HG03060 (cell line): ENCODE measurements at regions not wholly inside any gene's neighbourhood (a gene's known extent, or its start where the extent isn't known, plus 50 kb on each side); places are given as distances from the start of the nearest gene placed in this dataset.
"Not testable (repeated sequence)": the region's sequence is repeated elsewhere in the genome, so short reads cannot be mapped to it uniquely, and the experiment has no call there.

Experiments
- ATAC-seq: cut with Tn5 transposase; IDR thresholded peaks from one replicate; pipeline ENCODE4 v1.9.1; 2021; ENCODE audit warnings: low read depth, moderate number of reproducible peaks; ENCODE audit not compliant: unreplicated experiment

DNA sequence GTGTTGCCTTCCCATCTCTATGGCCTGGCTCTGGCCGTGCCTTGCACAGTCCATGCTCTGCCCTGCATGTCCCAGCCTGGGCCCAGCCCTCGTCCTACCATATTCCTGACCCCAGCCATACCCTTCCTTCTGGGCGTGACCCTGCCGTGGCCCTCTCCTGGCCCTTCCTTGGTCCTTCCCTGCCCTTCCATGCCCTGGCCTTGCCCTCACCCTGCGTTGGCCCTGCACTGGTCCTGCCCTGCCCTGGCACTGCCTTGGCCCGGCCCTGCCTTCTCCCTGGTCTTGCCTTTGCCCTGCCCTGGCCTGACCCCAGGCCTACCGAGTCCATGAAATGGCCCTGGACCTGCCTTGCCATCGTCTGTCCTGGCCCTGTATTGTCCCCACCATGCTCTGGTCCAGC, 1561.8 kb downstream of the RPIA start:
- not testable (repeated sequence) for ATAC-seq

DNA sequence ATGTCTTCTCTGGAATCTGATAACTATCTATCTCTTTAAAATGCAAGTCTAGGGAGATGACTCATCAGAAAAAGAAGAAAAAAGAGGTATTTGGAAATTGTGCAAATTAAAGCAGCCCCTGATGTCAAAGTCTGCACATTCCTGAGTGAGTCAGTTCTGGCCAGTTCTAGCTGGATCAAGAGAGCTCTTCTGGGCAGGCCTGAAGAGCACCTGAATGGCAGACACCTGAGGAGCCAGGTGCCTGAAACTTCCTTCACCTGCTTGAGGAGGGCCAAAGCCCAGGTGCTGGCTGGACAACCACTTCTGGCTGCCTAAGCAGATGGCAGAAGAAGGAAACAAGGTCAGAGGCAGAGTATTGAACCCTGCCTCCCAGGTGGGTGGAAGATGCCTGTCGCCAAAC, 1575.4 kb downstream of the RPIA start:
- ATAC-seq: not testable (repeated sequence)

DNA sequence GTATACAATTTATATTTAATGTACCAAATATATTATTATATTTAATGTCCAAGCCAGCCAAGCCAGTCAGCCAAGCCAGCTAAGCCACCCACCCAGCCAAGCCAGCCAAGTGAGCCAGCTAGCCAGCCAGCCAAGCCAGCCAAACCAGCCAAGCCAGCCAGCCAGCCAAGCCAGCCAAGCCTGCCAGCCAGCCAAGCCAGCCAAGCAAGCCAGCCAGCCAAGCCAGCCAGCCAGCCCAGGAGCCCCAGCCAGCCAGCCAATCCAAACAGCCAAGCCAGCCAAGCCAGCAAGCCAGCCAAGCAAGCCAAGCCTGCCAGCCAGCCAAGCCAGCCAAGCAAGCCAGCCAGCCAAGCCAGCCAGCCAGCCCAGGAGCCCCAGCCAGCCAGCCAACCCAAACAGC, 1596.3 kb downstream of the RPIA start:
- not testable (repeated sequence) for ATAC-seq

DNA sequence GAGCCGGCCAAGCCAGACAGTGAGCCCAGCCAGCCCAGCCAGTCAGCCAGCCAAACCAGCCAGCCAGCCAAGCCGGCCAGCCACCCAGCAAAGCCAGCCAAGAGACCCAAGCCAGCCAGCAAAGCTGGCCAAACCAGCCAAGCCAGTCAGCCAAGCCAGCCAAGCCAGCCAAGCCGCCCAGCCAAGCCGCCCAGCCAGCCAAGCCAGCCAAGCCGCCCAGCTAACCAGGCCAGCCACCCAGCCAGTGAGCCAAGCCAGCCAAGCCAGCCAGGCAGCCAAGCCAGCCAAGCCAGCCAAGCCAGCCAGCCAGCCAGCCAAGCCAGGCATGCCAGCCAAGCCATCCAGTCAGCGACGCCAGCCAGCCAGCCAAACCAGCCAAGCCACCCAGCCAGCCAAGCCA, 1596.9 kb downstream of the RPIA start:
- not testable (repeated sequence) for ATAC-seq

DNA sequence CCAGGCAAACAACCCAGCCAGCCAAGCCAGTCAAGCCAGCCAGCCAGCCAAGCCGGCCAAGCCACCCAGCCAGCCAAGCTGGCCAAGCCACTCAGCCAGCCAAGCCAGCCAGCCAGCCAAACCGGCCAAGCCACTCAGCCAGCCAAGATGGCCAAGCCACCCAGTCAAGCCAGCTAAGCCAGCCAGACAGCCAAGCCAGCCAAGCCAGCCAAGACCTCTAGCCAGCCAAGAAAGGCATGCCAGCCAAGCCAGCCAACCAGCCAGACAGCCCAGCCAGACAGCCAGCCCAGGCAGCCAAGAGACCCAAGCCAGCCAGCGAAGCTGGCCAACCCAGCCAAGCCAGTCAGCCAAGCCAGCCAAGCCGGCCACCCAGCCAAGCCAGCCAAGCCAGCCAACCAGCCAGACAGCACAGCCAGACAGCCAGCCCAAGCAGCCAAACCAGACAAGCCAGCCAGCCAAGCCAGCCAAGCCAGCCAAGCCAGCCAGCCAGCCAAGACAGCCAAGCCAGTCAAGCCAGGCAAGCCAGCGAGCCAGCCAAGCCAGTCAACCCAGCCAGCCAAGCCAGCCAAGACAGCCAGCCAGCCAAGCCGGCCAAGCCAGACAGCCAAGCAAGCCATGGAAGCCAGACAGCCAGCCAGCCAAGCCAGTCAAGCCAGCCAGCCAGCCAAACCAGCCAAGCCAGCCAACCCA, 1598.0 kb downstream of the RPIA start:
- not testable (repeated sequence) for ATAC-seq

DNA sequence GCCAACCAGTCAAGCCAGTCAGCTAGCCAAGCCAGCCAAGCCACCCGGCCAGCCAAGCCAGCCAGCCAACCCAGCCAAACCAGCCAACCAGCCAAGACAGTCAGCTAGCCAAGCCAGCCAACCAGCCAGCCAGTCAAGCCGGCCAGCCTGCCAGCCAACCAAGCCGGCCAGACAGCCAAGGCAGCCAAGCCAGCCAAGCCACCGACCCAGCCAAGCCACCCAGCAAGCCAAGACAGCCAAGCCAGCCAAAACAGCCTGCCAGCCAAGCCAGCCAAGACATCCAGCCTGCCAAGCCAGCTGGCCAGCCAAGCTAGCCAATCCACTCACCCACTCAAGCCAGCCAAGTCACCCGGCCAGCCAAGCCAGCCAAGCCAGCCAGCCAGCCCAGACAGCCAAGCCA, 1599.2 kb downstream of the RPIA start:
- ATAC-seq: not testable (repeated sequence)

DNA sequence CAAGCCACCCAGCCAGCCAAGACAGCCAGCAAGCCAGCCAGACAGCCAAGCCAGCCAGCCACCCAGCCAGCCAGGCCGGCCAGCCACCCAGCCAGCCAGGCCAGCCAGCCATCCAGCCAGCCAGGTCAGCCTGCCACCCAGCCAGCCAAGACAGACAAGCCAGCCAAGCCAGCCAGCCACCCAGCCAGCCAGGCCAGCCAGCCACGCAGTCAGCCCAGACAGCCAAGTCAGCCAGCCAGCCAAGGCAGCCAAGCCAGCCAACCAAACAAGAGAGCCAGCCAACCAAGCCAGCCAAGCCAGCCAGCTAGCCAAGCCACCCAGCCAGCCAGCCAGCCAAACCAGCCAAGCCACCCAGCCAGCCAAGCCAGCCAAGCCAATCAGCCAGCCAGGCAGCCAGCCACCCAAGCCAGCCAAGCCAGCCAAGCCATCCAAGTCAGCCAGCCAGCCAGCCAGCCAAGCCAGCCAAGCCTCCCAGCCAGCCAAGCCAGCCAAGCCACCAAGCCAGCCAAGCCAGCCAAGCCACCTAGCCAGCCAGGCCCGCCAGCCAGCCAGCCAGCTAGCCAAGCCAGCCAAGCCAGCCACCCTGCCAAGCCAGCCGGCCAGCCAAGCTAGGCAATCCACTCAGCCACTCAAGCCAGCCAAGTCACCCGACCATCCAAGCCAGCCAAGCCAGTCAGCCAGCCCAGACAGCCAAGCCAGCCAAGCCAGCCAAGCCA, 1599.9 kb downstream of the RPIA start:
- ATAC-seq: not testable (repeated sequence)

DNA sequence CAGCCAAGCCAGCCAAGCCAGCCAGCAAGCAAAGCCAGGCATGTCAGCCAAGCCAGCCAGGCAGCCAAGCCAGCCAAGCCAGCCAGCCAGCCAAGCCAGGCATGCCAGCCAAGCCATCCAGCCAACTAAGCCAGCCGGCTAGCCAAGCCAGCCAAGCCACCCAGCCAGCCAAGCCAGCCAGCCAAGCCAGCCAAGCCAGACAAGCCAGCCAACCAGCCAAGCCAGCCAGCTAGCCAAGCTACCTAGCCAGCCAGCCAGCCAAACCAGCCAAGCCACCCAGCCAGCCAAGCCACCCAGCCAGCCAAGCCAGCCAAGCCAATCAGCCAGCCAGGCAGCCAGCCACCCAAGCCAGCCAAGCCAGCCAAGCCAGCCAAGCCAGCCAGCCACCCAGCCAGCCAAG, 1600.5 kb downstream of the RPIA start:
- not testable (repeated sequence) for ATAC-seq

DNA sequence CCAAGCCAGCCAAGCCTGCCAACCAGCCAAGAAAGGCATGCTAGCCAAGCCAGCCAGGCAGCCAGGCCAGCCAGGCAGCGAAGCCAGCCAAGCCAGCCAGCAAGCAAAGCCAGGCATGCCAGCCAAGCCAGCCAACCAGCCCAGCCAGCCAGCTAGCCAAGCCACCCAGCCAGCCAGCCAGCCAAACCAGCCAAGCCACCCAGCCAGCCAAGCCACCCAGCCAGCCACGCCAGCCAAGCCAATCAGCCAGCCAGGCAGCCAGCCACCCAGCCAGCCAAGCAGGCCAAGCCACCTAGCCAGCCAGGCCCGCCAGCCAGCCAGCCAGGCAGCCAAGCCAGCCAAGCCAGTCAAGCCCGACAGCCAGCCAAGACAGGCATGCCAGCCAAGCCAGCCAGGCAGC, 1601.0 kb downstream of the RPIA start:
- ATAC-seq: not testable (repeated sequence)

DNA sequence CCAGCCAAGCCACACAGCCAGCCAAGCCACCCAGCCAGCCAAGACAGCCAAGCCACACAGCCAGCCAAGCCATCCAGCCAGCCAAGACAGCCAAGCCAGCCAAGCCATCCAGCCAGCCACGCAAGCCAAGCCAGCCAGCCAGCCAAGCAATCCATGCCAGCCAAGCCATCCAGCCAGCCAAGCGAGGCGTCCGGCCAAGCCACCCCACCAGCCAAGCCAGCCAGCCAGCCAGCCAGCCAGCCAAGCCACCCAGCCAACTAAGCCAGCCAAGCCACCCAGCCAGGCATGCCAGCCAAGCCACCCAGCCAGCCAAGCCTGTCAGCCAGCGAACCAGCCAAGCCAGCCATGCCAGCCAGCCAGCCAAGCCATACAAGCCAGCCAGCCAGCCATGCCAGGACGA, 1601.8 kb downstream of the RPIA start:
- not testable (repeated sequence) for ATAC-seq

DNA sequence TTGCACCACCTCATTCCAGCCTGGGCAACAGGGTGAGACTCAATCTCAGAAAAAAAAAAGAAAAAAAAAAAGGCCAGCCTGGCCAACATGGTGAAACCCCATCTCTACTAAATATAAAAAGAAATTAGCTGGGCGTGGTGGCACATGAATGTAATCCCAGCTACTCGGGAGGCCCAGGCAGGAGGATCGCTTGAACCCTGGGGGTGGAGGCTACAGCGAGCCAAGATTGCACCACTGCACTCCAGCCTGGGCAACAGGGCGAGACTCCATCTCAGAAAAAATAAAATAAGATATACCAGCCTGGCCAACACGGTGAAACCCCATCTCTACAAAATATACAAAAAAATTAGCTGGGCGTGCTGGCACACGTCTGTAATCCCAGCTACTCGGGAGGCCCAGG, 1602.3 kb downstream of the RPIA start:
- ATAC-seq: not testable (repeated sequence)

DNA sequence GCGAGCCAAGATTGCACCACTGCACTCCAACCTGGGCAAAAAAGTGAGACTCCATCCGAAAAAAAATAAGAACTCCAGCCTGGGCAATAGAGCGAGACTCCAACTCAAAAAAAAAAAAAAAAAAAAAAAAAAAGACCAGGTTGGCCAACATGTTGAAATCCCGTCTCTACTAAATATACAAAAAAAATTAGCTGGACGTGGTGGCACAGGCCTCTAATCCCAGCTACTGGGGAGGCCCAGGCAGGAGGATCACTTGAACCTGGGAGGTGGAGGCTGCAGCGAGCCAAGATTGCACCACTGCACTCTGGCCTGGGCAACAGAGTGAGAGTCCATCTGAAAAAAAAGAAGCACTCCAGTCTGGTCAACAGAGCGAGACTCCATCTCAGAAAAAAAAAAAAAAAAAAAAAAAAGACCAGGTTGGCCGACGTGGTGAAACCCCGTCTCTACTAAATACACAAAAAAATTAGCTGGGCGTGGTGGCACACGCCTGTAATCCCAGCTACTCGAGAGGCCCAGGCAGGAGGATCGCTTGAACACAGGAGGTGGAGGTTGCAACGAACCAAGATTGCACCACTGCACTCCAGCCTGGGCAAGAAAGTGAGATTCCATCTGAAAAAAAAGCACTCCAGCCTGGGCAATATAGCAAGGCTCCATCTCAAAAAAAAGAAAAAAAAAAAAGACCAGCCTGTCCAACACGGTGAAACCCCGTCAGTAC, 1603.7 kb downstream of the RPIA start:
- not testable (repeated sequence) for ATAC-seq

DNA sequence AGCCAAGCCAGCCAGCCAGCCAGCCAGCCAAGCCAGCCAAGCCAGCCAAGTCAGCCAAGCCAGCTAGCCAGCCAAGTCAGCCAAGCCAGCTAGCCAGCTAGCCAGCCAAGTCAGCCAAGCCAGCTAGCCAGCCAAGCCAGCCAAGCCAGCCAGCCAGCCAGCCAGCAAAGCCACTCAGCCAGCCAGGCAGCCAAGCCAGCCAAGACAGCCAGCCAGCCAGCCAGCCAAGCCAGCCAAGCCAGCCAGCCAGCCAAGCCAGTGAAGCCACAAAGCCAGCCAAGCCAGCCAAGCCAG, 1605.0 kb downstream of the RPIA start:
- ATAC-seq: not testable (repeated sequence)

DNA sequence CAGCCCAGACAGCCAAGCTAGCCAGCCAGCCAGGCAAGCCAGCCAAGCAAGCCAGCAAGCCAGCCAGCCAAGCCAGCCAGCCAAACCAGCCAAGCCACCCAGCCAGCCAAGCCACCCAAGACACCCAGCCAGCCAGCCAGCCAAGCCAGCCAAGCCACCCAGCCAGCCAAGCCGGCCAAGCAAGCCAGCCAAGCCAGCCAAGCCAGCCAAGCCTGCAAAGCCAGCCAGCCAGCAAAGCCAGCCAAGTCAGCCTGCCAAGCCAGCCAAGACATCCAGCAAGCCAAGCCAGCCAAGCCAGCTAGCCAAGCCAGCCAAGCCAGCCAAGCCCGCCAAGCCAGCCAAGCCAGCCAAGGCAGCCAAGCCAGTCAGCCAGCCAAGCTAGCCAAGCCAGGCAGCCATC, 1606.2 kb downstream of the RPIA start:
- ATAC-seq: not testable (repeated sequence)

DNA sequence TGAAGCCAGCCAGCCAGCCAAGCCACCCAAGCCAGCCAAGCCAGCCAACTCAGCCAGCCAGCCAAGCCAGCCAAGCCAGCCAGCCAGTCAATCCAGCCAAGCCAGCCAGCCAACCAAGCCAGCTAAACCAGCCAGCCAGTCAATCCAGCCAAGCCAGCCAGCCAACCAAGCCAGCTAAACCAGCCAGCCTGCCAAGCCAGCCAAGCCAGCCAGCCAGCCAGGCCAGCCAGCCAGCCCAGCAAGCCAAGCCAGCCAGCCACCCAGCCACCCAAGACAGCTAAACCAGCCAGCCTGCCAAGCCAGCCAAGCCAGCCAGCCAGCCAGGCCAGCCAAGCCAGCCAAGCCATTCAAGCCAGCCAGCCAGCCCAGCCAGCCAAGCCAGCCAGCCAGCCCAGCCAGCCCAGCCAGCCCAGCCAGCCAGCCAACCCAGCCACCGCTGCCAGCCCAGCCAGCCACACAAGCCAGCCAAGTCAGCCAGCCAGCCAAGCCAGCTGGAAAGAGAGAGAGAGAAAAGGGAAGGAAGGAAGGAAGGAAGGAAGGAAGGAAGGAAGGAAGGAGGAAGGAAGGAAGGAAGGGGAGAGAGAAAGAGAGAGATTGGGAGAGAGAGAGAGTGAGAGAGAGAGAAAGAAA, 1606.8 kb downstream of the RPIA start:
- not testable (repeated sequence) for ATAC-seq

DNA sequence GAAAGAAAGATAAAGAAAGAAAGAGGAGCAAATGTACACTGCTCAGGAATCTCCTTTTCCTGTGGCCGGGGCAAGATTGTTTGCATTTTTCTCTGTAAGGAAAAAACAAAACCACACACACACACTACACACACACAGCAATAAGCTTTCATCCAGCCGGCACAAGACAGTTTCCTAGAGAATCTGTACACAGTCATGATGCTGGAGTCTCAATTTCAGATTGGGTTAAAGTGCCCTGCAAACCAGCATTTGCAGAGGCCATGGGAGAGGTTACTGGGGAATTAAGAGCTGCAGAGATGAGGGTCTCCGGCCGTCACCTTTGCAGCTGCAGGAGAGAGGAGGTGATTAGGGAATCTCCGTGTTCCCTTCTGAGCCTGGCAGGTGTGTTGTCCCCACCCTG, 1607.5 kb downstream of the RPIA start:
- not testable (repeated sequence) for ATAC-seq

DNA sequence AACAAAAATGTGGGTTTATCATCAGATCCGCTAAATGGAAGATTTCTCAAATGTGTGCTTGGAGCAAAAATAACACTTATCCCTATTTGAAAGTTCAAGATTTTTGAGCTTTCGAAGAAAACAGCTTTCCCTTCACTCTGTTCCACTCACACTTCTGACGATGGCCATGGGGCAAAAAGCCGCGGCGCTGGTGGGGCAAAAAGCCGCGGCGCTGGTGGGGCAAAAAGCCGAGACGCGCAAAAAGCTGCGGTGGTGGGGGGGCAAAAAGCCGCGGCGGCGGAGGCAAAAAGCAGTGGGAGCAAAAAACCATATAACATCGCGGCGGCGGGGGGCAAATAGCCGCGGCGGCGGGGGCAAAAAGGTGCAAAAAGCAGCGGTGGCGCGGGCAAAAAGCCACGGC, 1631.5 kb downstream of the RPIA start:
- not testable (repeated sequence) for ATAC-seq

DNA sequence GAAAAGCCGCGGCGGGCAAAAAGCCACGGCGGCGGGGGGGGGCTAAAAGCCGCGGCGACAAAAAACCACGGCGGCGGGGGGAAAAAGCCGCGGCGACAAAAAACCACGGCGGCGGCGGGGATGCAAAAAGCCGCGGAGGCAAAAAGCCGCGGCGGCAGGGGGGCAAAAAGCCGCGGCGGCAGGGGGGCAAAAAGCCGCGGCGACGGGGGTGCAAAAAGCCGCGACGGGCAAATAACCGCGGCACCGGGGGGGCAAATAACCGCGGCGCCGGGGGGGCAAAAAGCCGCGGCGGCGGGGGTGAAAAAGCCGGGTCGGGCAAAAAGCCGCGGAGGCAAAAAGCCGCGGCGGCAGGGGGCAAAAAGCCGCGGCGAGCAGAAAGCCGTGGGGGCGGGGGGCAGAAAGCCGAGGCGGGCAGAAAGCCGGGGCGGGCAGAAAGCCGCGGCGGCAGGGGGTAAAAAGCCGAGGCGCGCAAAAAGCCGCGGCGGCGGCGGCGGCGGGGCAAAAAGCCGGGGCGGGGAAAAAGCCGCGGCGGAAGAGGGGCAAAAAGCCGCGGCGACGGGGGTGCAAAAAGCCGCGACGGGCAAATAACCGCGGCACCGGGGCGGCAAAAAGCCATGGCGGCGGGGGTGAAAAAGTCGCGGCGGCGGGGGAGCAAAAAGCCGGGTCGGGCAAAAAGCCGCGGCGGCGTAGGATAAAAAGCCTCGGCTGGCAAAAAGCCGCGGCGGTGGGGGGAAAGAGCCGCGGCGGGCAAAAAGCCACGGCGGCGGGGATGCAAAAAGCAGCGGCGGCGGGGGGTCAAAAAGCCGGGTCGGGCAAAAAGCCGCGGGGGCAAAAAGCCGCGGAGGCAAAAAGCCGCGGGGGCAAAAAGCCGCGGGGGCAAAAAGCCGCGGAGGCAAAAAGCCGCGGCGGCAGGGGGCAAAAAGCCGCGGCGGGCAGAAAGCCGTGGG, 1632.4 kb downstream of the RPIA start:
- ATAC-seq: not testable (repeated sequence)

DNA sequence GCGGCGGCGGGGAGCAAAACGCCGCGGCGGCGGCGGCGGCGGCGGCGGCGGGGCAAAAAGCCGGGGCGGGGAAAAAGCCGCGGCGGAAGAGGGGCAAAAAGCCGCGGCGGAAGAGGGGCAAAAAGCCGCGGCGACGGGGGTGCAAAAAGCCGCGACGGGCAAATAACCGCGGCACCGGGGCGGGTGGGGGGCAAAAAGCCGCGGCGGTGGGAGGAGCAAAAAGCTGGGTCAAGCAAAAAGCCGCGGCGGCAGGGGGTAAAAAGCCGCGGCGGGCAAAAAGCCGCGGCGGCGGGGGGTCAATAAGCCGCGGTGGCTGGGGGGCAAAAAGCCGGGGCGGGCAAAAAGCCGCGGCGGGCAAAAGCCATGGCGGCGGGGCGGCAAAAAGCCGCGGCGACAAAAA, 1633.2 kb downstream of the RPIA start:
- ATAC-seq: not testable (repeated sequence)

DNA sequence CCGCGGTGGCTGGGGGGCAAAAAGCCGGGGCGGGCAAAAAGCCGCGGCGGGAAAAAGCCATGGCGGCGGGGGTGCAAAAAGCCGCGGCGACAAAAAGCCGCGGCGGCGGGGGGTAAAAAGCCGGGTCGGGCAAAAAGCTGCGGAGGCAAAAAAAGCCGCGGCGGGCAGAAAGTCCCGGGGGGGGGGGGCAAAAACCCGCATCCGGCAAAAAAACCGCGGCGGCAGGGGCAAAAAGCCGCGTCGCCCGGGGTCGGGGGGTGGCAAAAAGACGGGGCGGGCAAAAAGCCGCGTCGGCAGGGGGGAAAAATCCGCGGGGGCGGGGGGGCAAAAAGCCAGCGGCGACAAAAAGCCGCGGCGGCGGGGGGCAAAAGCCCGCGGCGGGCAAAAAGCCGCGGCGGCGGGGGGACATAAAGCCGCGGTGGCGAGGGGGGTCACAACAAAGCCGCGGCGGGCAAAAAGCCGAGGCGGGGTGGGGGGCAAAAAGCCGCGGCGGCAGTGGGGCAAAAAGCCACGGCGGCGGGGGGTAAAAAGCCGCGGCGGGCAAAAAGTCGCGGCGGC, 1634.4 kb downstream of the RPIA start:
- ATAC-seq: not testable (repeated sequence)
